H9 (cell line): ENCODE measurements at regions not wholly inside any gene's neighbourhood (a gene's known extent, or its start where the extent isn't known, plus 50 kb on each side); places are given as distances from the start of the nearest gene placed in this dataset.
A peak's percentile ranks its signal among the peaks of the same experiment; 100 is the strongest.

Source experiments
- DNase-seq: peaks from one replicate; pipeline ENCODE4 v3.0.0-alpha.2; 2017
- H2AFZ ChIP-seq: one replicate; pipeline ENCODE4 v1.6.1; 2013; ENCODE audit warnings: mild to moderate bottlenecking, low read length, control low read depth, moderate library complexity
- H2AK5ac ChIP-seq: 2 replicates; pipeline ENCODE4 v1.6.1; 2013; ENCODE audit warnings: low read length, control low read depth, mixed read lengths; ENCODE audit not compliant: insufficient read length
- H2BK120ac ChIP-seq: one replicate; pipeline ENCODE4 v1.6.1; 2013; ENCODE audit warnings: low read depth, mild to moderate bottlenecking, low read length, control low read depth, inconsistent platforms; ENCODE audit not compliant: poor library complexity, severe bottlenecking
- H2BK12ac ChIP-seq: 2 replicates; pipeline ENCODE4 v1.6.1; 2013; ENCODE audit warnings: low read length, control low read depth, mixed read lengths, low read depth; ENCODE audit not compliant: insufficient read length
- H2BK15ac ChIP-seq: 2 replicates; pipeline ENCODE4 v1.6.1; 2013; ENCODE audit warnings: low read depth, low read length, control low read depth
- H2BK20ac ChIP-seq: one replicate; pipeline ENCODE4 v1.6.1; 2013; ENCODE audit warnings: low read depth, mild to moderate bottlenecking, low read length, control low read depth, inconsistent platforms; ENCODE audit not compliant: poor library complexity, severe bottlenecking
- H2BK5ac ChIP-seq: 2 replicates; pipeline ENCODE4 v1.6.1; 2013; ENCODE audit warnings: low read length, control low read depth, mixed read lengths; ENCODE audit not compliant: insufficient read length
- H3K14ac ChIP-seq: 2 replicates; pipeline ENCODE4 v1.6.1; 2013; ENCODE audit warnings: low read length, control low read depth; ENCODE audit not compliant: insufficient read depth
- H3K18ac ChIP-seq: 2 replicates; pipeline ENCODE4 v1.6.1; 2013; ENCODE audit warnings: low read depth, mild to moderate bottlenecking, mixed read lengths, low read length, control low read depth; ENCODE audit not compliant: insufficient read length
- H3K23ac ChIP-seq: 2 replicates; pipeline ENCODE4 v1.6.1; 2013; ENCODE audit warnings: low read length, control low read depth, mixed read lengths, low read depth; ENCODE audit not compliant: insufficient read length
- H3K23me2 ChIP-seq: 2 replicates; pipeline ENCODE4 v1.6.1; 2013; ENCODE audit warnings: low read depth, mild to moderate bottlenecking, mixed read lengths, low read length, control low read depth; ENCODE audit not compliant: insufficient read length, poor library complexity, severe bottlenecking
- H3K27ac ChIP-seq: 2 replicates; pipeline ENCODE4 v1.5.1; 2013; ENCODE audit warnings: low read length, control low read depth, mixed read lengths, low read depth; ENCODE audit not compliant: insufficient read length
- H3K27me3 ChIP-seq: 2 replicates; pipeline ENCODE4 v1.6.1; 2013; ENCODE audit warnings: low read length, control low read depth, inconsistent platforms; ENCODE audit not compliant: insufficient read depth
- H3K4ac ChIP-seq: 2 replicates; pipeline ENCODE4 v1.6.1; 2013; ENCODE audit warnings: low read depth, mild to moderate bottlenecking, control low read depth, inconsistent platforms, low read length, moderate library complexity
- H3K4me1 ChIP-seq: 2 replicates; pipeline ENCODE4 v1.6.1; 2013; ENCODE audit warnings: low read length, control low read depth, inconsistent platforms; ENCODE audit not compliant: insufficient read depth
- H3K4me2 ChIP-seq: 2 replicates; pipeline ENCODE4 v1.6.1; 2013; ENCODE audit warnings: low read length, control low read depth, mixed read lengths; ENCODE audit not compliant: insufficient read length, insufficient read depth
- H3K56ac ChIP-seq: 2 replicates; pipeline ENCODE4 v1.6.1; 2013; ENCODE audit warnings: low read depth, mild to moderate bottlenecking, mixed read lengths, low read length, control low read depth; ENCODE audit not compliant: insufficient read length
- H3K79me1 ChIP-seq: 2 replicates; pipeline ENCODE4 v1.6.1; 2013; ENCODE audit warnings: low read depth, mild to moderate bottlenecking, moderate library complexity, low read length, control low read depth, inconsistent platforms; ENCODE audit not compliant: insufficient read depth, poor library complexity, severe bottlenecking
- H3K79me2 ChIP-seq: 2 replicates; pipeline ENCODE4 v1.6.1; 2013; ENCODE audit warnings: low read length, control low read depth, inconsistent platforms; ENCODE audit not compliant: insufficient read depth
- H3K9ac ChIP-seq: 2 replicates; pipeline ENCODE4 v1.6.1; 2013; ENCODE audit warnings: low read length, control low read depth, mixed read lengths; ENCODE audit not compliant: insufficient read length; ENCODE audit errors: extremely low read depth
- H3K9me3 ChIP-seq: one replicate; pipeline ENCODE4 v1.6.1; 2013; ENCODE audit warnings: low read depth, low read length, inconsistent platforms; ENCODE audit not compliant: control insufficient read depth
- H3T11ph ChIP-seq: one replicate; pipeline ENCODE4 v1.6.1; 2013; ENCODE audit warnings: mild to moderate bottlenecking, low read length, control low read depth, inconsistent platforms
- H4K20me1 ChIP-seq: one replicate; pipeline ENCODE4 v1.6.1; 2013; ENCODE audit not compliant: control insufficient read depth, insufficient read length, insufficient read depth
- H4K5ac ChIP-seq: 2 replicates; pipeline ENCODE4 v1.6.1; 2013; ENCODE audit warnings: low read depth, mild to moderate bottlenecking, mixed read lengths, low read length, control low read depth; ENCODE audit not compliant: insufficient read length
- H4K8ac ChIP-seq: replicated peaks from 2 replicates; pipeline ENCODE4 v1.6.1; 2013; ENCODE audit warnings: low read length, control low read depth, mixed read lengths, low read depth; ENCODE audit not compliant: insufficient read length
- H4K91ac ChIP-seq: 2 replicates; pipeline ENCODE4 v1.6.1; 2013; ENCODE audit warnings: low read depth, mild to moderate bottlenecking, moderate library complexity, mixed read lengths, low read length, control low read depth; ENCODE audit not compliant: insufficient read length
- H3K27ac Mint-ChIP-seq, 3 experiments: 2 replicates in 2 of 3; 3 replicates in 1 of 3; pipeline ENCODE4 v1.8.0; 2020 to 2021; ENCODE audit warnings: mixed read lengths in 3 of 3, mild to moderate bottlenecking in 1 of 3, moderate library complexity in 1 of 3
- H3K27me3 Mint-ChIP-seq: 2 replicates; pipeline ENCODE4 v1.8.0; 2021; ENCODE audit warnings: low read depth, mild to moderate bottlenecking, moderate library complexity, mixed read lengths
- H3K36me3 Mint-ChIP-seq, 3 experiments: 2 replicates in 2 of 3; 3 replicates in 1 of 3; pipeline ENCODE4 v1.8.0; 2020 to 2021; ENCODE audit warnings: low read depth in 3 of 3, mixed read lengths in 3 of 3; ENCODE audit not compliant: insufficient read depth in 1 of 3
- H3K4me1 Mint-ChIP-seq, 2 experiments: 2 replicates each; pipeline ENCODE4 v1.8.0; 2020; ENCODE audit warnings: mixed read lengths in 2 of 2
- H3K4me3 Mint-ChIP-seq, 2 experiments: 2 replicates in 1 of 2; 3 replicates in 1 of 2; pipeline ENCODE4 v1.8.0; 2020 to 2021; ENCODE audit warnings: mild to moderate bottlenecking in 2 of 2, mixed read lengths in 2 of 2, moderate library complexity in 1 of 2
- H3K9me3 Mint-ChIP-seq, 2 experiments: 2 replicates in 1 of 2; 3 replicates in 1 of 2; pipeline ENCODE4 v1.8.0; 2020; ENCODE audit warnings: mild to moderate bottlenecking in 2 of 2, mixed read lengths in 2 of 2, moderate library complexity in 1 of 2
- WGBS: extraction: QIAGEN DNeasy Blood & Tissue Kit; methylation state at CpG from one replicate; pipeline ENCODE4 v1.1.7; 2013; ENCODE audit warnings: missing lambda C conversion rate, low lambda C conversion rate, mixed read lengths; ENCODE audit not compliant: insufficient read length; ENCODE audit errors: extremely low coverage; 5-methylcytosine and 5-hydroxymethylcytosine counted together
- TF ChIP-seq, protein P1 (sequence below): fragments of 200-600 bp; sonication (generic); conservative IDR thresholded peaks from 3 replicates; pipeline ENCODE4 v1.8.0; 2021; ENCODE audit warnings: antibody characterized with exemption, mild to moderate bottlenecking

GRCh38 chr12:24255920-24256665 is 306.6 kb upstream of the SOX5 start:
- H3K27ac Mint-ChIP-seq = peak overlapping the region in 1 of 3 experiments; percentile 55; a peak in 1 of 7 replicates
- H2AFZ ChIP-seq = no peak overlapping the region

More at GRCh38 chr12:24255920-24256665, 306.6 kb upstream of the SOX5 start:
- Mint-ChIP-seq H3K36me3 (peaks cover 0 to 7% (median 0%) of the 10 kb centered on the region in 3 experiments; a peak in 2 of 7 replicates), H3K4me1 (peaks cover 49 to 55% of the 10 kb centered on the region in 2 experiments), H3K4me3 (no peak overlapping the region), H3K9me3 (peaks cover 0 to 5% of the 10 kb centered on the region in 2 experiments; a peak in 2 of 5 replicates), H3K27me3 (no peaks in the 10 kb centered on the region)
- Histone ChIP-seq H3K9me3 (no peaks in the 10 kb centered on the region), H3K4me2 (no peak overlapping the region), H3K23ac (no peak overlapping the region), H2BK12ac (no peak overlapping the region), H3K18ac (no peak overlapping the region), H3K9ac (no peak overlapping the region), H2AK5ac (no peak overlapping the region), H3K79me1 (no peaks in the 10 kb centered on the region), H2BK5ac (no peak overlapping the region), H3K14ac (no peak overlapping the region), H2BK15ac (no peak overlapping the region), H4K8ac (no peak overlapping the region), H3K79me2 (no peaks in the 10 kb centered on the region), H3K4me1 (peaks cover 3% of the 10 kb centered on the region; the same call in 1 of the 2 replicates), H4K91ac (no peak overlapping the region), H2BK120ac (no peak overlapping the region), H4K20me1 (no peaks in the 10 kb centered on the region), H3K4ac (no peak overlapping the region), H3T11ph (no peak overlapping the region), H2BK20ac (no peak overlapping the region), H3K23me2 (no peaks in the 10 kb centered on the region), H3K27ac (no peak overlapping the region), H3K56ac (no peak overlapping the region), H4K5ac (no peak overlapping the region), H3K27me3 (no peaks in the 10 kb centered on the region)
- no peak for DNase-seq
- WGBS = no CpG with 5 or more reads among the region's 7 CpGs
- TF ChIP-seq, protein P1, sequence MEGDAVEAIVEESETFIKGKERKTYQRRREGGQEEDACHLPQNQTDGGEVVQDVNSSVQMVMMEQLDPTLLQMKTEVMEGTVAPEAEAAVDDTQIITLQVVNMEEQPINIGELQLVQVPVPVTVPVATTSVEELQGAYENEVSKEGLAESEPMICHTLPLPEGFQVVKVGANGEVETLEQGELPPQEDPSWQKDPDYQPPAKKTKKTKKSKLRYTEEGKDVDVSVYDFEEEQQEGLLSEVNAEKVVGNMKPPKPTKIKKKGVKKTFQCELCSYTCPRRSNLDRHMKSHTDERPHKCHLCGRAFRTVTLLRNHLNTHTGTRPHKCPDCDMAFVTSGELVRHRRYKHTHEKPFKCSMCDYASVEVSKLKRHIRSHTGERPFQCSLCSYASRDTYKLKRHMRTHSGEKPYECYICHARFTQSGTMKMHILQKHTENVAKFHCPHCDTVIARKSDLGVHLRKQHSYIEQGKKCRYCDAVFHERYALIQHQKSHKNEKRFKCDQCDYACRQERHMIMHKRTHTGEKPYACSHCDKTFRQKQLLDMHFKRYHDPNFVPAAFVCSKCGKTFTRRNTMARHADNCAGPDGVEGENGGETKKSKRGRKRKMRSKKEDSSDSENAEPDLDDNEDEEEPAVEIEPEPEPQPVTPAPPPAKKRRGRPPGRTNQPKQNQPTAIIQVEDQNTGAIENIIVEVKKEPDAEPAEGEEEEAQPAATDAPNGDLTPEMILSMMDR = no peak
